ENCODE measurements at regions not wholly inside any gene's neighbourhood (a gene's known extent, or its start where the extent isn't known, plus 50 kb on each side); places are given as distances from the start of the nearest gene placed in this dataset.
"Not testable (repeated sequence)": the region's sequence is repeated elsewhere in the genome, so short reads cannot be mapped to it uniquely, and the experiment has no call there.

DNA sequence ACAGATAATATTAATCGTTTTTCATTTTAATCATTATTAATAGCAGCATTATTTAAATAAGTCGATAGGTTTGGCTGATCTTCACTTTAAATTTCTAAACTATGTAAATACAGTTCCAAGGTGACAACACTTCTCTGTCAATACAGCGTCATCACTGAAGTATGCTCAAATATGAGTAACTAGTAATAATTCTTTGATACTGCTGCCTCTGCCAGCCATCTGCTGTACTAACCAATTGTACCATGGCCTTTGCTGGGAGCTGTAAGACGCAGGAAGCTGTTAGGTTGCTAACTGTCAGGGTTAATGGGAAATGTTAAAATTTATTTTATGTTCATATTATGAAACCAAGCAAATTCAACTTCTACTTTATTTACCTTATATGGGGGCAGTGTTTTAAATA, 1650.5 kb upstream of the LRRTM3 start:
- no peak for DNase-seq (ENCODE audit: low read depth)

DNA sequence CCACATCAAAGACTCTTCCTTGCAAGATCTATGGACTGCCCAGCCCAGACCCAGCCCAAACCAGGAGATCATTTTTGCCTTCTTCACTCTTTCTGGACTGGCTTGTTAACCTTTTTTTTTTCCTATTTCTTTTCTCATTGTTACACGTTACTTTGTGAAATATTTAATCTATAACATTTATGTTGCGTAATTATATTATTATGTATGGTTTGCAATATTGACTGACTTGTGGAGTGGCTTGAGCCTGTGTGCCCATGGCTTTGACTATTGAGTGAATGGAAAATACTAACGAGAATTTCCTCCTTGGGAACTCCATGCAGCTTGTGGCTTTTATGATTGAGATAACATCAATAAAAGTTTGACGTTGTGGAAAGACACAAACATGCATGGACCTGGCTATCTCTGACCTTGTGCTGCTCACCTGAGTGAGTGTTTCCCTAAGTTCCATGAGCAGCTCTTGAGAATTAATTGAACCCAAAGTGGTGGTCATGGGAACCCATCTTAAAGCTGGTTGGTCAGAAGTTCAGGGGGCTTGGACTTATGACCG, 1641.3 kb upstream of the LRRTM3 start:
- DNase-seq (ENCODE audit: low read depth): no peak

DNA sequence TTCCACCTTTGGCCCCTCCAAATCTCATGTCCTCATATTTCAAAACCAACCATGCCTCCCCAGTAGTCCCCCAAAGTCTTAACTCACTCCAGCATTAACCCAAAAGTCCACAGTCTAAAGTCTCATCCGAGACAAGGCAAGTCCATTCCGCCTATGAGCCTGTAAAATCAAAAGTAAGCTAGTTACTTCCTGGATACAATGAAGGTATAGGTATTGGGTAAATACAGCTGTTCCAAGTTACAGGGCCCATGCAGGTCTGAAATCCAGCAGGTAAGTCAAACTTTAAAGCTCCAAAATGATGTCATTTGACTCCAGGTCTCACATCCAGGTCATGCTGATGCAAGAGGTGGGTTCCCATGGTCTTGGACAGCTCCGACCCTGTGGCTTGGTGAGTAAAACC, 1640.1 kb upstream of the LRRTM3 start:
- DNase-seq (ENCODE audit: low read depth): not testable (repeated sequence)

DNA sequence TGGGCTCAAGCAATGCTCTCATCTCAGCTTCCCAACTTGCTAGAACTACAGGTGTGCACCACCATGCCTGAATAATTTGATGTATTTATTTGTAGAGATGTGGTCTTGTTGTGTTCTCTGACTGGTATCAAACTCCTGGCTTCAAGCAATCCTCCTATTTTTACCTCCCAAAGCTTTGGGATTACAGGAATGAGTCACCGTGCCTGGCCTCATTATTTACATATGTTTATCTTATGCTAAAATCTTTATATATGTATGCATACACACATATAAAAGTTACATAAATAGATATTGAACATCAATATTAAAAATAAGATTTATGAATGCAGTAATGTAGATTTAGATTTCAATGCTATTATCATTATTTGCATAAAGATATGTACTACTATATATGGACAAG, 1634.5 kb upstream of the LRRTM3 start:
- no peak for DNase-seq (ENCODE audit: low read depth)

DNA sequence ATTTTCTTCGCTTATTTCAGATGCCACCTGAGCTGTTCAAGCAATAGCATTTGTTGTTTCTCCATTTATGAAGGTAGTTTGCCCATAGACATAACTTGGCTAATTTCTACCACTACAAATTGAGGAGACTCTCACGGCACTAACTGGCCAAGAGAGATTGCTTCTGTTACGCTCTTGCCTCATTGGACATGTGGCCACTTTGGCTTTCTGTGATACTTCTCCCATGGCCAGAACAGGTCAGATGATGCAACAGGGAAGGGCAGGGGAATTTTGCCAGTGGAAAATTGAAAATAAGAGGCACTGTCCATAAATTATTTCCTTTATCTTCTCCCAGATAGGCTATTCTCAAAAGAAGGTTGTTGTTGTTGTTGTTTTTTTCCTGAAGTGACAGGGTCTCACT, 1633.3 kb upstream of the LRRTM3 start:
- no peak for DNase-seq (ENCODE audit: low read depth)

DNA sequence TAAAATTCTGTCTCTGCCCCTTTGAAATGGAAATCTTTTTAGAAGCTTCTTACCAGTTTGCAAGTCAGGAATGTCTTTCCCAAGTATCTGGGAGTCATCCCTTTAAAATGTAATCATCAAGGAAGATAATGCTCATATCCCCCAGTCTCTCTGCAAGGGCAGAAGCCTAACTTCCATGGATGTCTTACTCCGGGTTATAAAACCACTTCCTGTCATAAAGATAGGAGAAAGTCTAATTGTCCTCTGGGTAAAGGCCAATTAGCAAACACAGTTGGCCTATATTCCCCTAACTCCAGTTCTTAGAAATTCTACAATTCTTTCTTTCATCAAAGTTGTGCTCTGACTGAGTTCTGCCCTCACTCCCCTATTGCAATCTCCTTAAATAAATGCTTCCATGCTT, 1631.5 kb upstream of the LRRTM3 start:
- DNase-seq (ENCODE audit: low read depth): no peak

DNA sequence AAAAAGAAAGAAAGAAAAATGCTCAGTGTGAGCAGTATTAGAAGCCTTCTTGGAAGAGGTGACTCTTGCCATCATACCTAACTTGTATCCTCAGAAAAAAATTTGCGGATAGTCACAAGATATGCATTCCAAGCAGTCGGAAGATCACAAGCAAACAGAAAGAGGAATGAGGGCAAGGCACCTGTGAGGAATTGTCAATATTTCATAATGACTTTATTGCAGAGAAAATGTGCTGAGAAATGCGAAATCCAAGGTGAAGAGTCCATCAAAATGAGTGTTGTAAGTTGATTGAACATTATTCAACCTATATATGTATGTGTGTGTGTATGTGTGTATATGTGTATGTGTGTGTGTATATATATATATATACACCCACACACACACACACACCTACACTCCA, 1624.7 kb upstream of the LRRTM3 start:
- DNase-seq (ENCODE audit: low read depth): no peak

DNA sequence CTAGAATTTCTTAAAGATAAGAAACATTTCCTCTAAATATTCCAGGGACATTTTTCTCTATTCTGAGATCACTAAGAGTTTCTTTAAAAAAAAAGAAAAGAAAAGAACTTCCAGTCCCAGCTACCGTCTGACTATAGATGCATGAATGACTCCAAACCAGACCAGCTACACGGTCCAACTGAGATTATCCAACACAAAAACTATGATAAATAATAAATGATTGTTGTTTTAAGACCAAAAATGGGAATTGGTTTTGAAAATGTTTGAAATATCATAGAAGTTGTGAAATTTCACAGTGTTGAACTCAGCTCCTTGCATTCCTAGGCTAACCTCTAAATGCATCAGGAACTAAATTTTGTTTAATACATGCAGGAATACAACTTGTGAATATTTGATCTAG, 1619.6 kb upstream of the LRRTM3 start:
- DNase-seq (ENCODE audit: low read depth): no peak

DNA sequence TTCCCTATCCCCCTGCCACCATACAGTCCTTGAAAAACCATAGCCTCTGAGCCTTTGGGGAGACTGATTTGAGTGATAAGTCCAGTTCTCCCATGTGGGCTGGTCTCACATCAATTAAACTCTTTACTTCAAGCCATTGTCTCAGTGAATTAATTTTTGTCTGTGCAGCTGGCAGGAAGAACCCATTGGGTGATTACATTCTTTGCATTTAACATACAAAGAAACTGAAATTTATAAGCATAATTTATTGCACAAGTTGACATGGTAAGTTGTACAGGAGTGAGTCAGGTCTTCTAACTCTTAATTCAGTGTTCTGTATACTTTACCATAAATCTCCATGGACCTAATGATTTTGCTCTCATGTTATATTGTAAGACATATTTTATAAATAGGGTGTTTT, 1613.0 kb upstream of the LRRTM3 start:
- DNase-seq (ENCODE audit: low read depth): no peak

DNA sequence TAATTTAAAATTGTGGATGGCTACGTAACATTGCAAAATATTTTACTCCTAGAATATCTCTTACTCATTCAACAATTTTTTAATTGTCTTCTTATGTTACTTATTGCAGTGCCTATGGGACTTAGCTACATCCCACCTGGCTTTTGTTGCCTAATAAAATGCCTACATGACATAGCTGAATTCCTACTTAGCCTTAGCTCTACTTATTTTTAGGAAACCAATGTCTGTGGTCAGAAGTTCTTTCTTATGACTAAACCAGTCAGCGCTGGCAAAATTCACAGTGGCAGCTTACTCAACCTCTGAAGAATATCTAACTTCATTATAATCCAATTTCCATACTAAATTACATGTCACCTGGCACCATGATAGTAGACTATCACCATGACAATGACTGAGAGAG, 1612.4 kb upstream of the LRRTM3 start:
- no peak for DNase-seq (ENCODE audit: low read depth)

DNA sequence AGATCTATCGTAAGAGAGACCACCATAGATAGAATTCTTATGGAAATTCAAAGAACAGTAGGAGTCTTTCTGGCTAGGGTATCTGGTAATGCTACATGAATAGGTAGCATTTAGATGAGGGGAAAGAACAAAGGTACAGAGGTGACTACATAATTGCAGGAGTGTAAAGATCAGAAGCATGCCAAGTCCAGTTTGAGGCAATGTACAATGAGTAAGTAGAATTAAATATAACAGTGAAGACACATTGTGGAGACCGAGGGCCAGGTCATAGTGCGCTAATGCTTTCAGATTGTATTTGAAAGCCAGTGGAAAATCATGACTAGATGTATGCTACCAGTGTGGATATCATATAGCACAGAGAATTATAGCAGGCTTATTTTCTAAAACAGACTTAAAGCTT, 1611.6 kb upstream of the LRRTM3 start:
- DNase-seq (ENCODE audit: low read depth): no peak

DNA sequence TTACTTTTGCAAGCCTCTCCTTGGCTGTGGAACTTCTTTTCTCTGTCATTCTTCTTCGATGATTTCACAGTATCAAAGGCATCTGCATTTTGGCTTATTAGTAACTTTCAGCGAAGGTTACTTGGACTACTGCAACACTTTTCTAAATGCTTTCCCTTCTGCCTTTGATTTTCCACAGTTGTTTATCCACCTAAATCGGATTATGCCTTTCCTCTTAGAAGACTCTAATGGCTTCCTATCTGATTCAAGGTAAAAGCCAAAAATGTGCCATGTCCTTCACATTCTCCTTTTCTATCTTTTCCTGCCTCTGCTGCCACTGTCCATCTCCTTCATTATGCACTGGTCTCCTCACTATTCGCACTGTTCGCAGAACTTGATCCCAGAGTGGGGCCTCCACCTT, 1606.3 kb upstream of the LRRTM3 start:
- no peak for DNase-seq (ENCODE audit: low read depth)

DNA sequence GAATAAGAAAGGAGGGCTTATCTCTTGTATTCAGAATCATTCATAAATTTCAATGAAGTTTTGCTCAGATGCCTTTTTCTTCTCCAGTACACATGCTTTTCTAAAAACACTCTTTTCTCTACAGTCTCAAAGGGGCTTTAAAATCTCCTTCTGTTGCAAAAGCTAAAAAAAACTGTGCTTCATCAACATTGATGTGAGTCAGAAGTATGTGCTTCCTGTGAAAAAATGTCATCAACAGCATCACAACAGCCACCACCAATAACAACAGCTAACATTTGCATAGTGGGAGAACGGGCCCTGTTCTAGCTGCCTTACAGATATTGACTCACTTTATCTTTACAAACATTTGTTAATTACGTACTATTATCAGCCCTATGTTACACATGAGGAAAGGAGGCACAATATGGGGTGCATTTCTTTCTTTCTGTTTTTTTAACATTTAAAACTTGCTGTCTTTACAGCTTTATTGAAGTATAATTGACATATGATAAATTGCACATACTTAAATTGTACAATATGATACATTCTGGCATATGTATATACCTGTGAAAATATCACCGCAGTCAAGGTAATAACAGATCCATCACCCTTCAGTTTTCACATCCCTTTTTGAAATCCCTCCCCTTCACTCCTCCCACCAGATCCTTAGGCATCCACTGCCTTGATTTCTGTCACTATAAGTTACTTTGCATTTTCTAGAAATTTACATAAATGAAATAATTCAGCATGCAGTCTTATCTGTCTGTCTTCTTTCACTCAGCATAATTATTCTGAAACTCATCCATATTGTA, 1605.4 kb upstream of the LRRTM3 start:
- DNase-seq (ENCODE audit: low read depth): no peak

DNA sequence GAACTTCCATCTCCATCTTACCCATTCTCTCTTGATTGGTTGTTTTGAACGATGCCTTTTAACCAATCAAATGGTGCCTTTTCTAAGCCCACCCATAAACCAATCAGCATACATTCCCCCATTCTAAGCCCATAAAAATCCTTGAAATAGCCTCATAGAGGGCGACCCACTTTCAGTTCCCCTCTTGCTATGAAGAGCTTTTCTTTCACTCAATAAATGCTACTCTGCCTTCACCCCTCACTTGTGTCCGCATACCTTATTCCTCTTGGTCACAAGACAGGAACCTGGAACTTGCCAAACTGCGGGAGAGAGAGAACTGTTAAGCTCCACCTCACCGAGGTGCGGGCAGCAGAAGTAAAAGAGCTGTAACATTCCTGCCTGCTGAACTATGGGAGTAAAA, 1602.0 kb upstream of the LRRTM3 start:
- no peak for DNase-seq (ENCODE audit: low read depth)

DNA sequence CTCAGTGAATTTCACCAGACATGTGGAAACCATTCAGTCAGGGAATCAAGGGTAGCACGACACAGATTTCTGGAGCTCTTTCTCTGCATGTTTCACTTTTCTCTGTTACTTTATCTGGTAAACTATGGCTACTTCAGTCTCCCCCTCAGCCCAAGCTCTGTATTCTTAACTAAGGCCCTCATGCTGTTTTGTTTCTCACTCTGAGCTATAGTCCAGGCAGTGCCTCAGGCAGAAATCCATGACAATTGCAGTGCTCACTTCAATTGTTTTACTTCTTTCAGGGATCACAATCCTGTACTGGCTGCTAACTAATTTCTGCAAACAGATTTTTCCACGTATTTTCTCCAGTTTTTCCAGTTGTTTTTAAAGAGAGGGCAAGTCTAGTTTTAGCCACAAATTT, 1599.9 kb upstream of the LRRTM3 start:
- DNase-seq (ENCODE audit: low read depth): no peak

DNA sequence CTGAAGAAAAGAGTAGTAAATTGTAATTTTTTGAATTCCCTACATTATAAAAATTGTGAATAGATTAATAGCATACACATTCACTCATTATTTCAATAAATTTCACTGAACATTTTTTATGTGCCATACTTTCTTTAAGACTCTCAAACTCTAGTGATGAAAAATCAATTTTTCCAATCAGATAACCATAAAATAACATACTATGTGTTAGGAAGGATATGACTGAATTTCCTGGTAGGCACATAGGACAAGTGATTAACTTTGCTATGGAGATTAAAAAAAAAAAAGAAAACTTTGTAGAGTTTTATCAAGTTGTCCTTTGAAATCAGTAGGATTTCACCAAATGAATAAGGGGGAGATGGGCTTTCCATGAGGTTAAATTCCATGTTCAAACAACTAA, 1597.3 kb upstream of the LRRTM3 start:
- DNase-seq (ENCODE audit: low read depth): no peak

DNA sequence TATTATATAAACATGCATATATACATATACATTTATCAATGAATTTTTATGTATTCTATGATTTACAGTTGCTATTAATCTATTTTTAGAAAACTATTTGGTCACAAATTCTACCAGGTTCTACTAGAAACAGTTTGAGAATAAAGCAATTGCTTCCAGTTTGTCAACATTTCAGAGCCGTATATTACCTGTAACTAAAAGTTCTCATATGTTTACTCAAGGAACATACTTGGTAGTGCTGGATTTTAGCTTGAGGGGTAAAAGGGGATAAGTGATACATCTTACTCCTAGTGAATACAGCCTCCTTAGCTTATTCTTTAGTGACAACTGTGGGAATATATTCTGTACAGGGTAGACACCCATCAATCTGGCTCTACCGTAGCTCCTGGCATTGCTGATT, 1590.5 kb upstream of the LRRTM3 start:
- no peak for DNase-seq (ENCODE audit: low read depth)

DNA sequence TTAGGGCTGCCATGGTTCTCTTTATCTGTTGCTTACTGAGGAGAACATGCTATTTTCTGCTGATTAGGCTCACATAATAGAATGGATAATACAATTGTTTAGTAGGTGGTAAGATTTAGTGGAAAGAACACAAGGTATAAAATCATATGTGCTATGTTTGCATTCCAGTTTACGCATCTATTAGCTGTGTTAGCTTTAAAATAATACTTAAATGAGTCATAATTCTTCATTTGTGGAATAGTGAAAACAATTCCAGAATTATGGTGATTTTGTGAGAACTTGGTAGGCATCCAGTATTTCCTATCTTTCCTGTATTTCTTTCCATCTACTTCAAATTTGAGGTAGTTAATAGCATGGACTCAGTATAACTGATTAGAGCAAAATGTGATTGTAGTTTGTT, 1585.5 kb upstream of the LRRTM3 start:
- DNase-seq (ENCODE audit: low read depth): no peak

DNA sequence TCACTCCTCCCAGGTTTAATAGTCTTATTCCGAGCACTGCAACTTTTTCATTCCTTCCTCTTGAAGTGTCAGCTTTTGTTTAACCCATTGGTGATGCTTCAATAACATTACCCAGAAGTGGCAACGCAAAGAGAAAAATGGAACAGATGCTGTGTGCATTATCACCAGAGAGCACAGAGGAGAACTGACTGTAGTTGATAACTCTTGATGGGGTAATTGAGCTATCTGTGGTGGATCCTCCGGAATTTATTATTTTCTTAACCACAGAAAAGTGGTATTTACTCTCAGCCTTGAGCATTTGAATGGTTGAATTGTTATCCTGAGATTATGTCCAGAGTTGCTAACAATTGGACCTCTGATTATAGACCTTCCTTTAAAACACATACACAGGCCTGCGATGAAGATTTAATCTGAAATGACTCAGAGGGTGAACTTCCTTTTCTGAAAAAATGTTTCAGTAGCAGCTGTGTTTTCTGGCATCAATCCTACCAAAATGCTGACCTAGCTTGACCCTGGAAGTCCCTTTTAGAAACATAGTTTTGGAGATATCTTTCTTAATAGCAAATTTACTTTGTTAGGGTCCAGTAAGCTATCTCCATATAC, 1584.4 kb upstream of the LRRTM3 start:
- no peak for DNase-seq (ENCODE audit: low read depth)

DNA sequence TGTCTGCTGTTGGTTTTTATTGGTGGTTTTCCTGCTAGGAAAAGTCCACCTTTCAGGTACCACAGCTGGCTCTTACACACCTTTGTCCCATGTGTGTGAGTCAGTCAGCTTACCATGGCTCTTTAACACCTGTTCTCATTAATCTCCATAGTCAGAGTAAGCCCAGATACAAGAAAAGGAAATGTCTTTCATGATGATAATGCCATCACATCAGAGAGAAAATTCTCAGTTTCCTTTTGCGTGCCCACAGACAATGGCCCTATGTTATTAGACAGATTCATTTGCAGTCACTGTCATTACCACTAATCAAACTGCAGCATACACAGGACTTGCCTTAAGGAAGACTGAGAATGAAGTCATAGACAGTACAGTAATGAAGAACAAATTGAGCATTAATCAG, 1583.6 kb upstream of the LRRTM3 start:
- DNase-seq (ENCODE audit: low read depth): no peak

DNA sequence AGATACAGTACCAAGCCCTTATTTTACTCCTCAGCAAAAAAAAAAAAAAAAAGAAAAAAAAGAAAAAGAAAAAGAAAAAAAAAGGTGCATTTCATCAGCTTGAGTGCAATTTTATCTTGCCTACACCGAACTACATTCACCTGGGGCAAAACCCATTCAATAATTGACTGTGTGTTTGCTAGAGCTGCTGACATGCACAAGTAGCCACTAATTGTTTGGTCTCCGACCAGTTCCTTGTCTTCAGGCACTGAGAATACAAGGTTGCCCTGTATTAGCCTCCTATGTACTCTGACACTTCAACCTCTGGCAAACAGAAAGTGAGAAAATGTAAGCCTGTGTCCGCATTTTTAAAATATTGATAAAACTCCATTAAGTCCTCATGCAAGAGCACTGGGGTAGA, 1579.4 kb upstream of the LRRTM3 start:
- DNase-seq (ENCODE audit: low read depth): no peak

DNA sequence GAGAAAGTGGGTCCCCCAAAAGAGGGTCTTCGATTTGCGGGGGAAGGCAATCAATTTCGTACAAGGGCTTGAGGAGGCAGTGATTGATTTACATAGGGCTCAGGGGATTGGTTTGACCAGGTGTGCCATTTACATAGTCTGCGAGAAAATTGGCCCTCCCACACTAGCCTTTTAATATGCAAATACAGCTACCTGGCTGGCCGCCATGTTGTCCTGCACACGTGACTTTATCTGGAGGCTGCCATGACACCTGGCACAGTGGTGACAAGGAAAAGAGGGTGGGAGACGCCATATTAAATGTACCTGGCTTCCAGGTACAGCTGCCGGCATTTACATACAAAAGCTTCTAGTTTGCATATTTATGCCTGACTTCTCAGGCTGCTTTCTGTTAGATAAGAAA, 1577.2 kb upstream of the LRRTM3 start:
- no peak for DNase-seq (ENCODE audit: low read depth)

DNA sequence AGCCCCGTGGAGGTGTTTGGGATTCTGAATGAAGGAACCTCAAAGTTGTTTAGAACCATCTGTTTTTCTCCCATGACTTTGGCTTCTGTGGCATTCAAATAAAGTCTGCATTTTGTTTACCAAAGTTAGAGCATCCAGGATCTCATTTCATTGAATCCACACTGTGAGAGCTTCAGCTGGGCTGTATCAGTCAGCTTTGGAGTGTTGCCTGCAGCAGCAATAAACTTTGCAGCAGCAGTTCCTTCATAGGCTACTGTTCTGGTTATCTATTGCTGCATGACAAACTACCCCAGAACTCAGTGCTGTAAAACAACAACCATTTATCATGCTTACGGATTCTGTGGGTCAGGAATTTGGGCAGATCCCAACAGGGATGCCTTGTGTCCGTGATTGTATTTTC, 1575.2 kb upstream of the LRRTM3 start:
- no peak for DNase-seq (ENCODE audit: low read depth)

DNA sequence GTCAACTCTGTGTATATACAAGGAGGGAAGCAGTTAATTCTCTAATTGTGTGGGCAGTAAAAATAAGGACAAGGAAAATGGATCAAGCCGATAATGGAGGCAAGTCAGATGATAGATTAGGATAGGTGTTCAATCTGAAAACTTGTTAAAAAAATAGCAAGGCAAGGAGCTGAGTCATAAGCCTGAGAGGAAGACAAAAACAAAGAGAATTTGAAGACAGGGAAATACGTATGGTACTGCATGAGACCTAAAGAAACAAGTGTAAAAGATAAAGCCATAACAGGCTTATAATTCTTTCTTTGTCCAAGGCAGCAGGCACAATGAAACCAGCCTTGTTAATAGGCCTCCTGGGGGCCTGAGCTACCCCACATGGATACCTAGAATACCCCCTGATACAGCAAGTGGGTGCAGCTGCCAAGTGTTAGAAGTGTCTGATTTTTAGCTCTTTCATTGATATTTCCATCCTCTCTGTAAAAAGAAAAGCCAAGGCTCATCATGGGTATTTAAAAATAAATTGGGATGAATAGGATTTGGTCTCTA, 1570.6 kb upstream of the LRRTM3 start:
- DNase-seq (ENCODE audit: low read depth): no peak
